Chondrocyte (in vitro differentiated cells): ENCODE measurements at regions not wholly inside any gene's neighbourhood (a gene's known extent, or its start where the extent isn't known, plus 50 kb on each side); places are given as distances from the start of the nearest gene placed in this dataset.

ENCODE experiments used
- DNase-seq: peaks from one replicate; pipeline ENCODE4 v3.0.0; 2021; ENCODE audit warnings: mixed read lengths, low spot score
- H3K27ac Mint-ChIP-seq: one replicate; pipeline ENCODE4 v1.8.0; 2021; ENCODE audit warnings: mild to moderate bottlenecking, moderate library complexity, mixed read lengths; ENCODE audit not compliant: unreplicated experiment
- H3K27me3 Mint-ChIP-seq: 2 replicates; pipeline ENCODE4 v1.8.0; 2021; ENCODE audit warnings: low read depth, mixed read lengths
- H3K36me3 Mint-ChIP-seq: 2 replicates; pipeline ENCODE4 v1.8.0; 2021; ENCODE audit warnings: low read depth, mixed read lengths
- H3K4me1 Mint-ChIP-seq: 2 replicates; pipeline ENCODE4 v1.8.0; 2021; ENCODE audit warnings: low read depth, mild to moderate bottlenecking, mixed read lengths
- H3K4me3 Mint-ChIP-seq: one replicate; pipeline ENCODE4 v1.8.0; 2021; ENCODE audit warnings: mild to moderate bottlenecking, moderate library complexity, mixed read lengths; ENCODE audit not compliant: unreplicated experiment
- H3K9me3 Mint-ChIP-seq: 2 replicates; pipeline ENCODE4 v1.8.0; 2021; ENCODE audit warnings: low read depth, mixed read lengths
- TF ChIP-seq, protein P1 (sequence below): fragments of 200-600 bp; sonication (generic); IDR thresholded peaks from 2 replicates; pipeline ENCODE4 v1.5.0; 2021; ENCODE audit warnings: antibody characterized with exemption, mild to moderate bottlenecking, moderate library complexity

DNA sequence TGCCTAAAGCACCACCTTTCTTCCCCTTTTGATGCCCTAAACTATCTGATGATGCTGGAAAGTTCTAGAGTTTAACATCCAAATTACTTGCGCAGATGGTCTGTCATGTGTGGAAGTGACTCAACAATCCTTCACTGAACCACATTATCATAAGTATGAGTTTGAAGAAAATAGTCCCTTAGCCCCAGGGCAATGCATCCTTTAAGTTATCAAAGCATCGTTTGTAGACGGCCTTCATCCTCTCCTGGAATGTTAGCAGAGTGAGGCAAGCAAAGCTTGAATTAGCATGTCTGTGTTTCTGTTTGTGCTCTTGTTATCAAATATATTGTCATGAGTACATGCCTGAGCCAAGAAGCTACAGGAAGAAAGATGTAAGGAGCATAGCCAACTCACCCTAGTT lies 570.9 kb downstream of the MID1IP1 start:
- Mint-ChIP-seq H3K4me3 (no peak overlapping the region), H3K27me3 (peaks cover 9% of the 10 kb centered on the region), H3K36me3 (no peaks in the 10 kb centered on the region), H3K4me1 (no peaks in the 10 kb centered on the region), H3K27ac (no peak overlapping the region), H3K9me3 (peaks cover 12% of the 10 kb centered on the region)
- TF ChIP-seq, protein P1, sequence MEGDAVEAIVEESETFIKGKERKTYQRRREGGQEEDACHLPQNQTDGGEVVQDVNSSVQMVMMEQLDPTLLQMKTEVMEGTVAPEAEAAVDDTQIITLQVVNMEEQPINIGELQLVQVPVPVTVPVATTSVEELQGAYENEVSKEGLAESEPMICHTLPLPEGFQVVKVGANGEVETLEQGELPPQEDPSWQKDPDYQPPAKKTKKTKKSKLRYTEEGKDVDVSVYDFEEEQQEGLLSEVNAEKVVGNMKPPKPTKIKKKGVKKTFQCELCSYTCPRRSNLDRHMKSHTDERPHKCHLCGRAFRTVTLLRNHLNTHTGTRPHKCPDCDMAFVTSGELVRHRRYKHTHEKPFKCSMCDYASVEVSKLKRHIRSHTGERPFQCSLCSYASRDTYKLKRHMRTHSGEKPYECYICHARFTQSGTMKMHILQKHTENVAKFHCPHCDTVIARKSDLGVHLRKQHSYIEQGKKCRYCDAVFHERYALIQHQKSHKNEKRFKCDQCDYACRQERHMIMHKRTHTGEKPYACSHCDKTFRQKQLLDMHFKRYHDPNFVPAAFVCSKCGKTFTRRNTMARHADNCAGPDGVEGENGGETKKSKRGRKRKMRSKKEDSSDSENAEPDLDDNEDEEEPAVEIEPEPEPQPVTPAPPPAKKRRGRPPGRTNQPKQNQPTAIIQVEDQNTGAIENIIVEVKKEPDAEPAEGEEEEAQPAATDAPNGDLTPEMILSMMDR: no peak
- DNase-seq: no peak

DNA sequence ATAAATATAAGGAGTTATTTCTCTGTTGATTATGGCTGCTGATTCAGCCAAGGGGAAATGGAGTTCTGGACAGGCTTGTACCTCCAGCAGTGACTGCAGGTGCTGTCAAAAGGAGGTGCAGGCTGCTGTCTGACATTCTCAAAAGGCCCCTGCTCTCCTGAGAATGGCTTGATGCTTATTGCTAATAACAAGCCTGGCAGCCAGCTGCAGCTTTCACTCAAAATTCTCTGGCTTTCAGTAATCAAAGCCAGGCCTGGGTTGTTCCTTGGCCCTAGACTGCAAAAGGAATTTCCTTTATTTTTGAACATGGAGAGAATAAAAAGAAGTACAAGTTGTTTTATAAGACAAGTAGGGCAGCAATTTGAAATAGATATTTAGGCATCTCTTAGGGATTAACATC lies 575.9 kb downstream of the MID1IP1 start:
- peaks cover 7% of the 10 kb centered on the region for H3K27me3 Mint-ChIP-seq
- no peaks in the 10 kb centered on the region for H3K4me1 Mint-ChIP-seq
- no peak overlapping the region for H3K4me3 Mint-ChIP-seq
- no peak overlapping the region for H3K27ac Mint-ChIP-seq
- TF ChIP-seq, protein P1: no peak
- DNase-seq: no peak
- H3K9me3 Mint-ChIP-seq: peaks cover 6% of the 10 kb centered on the region
- H3K36me3 Mint-ChIP-seq: no peaks in the 10 kb centered on the region

DNA sequence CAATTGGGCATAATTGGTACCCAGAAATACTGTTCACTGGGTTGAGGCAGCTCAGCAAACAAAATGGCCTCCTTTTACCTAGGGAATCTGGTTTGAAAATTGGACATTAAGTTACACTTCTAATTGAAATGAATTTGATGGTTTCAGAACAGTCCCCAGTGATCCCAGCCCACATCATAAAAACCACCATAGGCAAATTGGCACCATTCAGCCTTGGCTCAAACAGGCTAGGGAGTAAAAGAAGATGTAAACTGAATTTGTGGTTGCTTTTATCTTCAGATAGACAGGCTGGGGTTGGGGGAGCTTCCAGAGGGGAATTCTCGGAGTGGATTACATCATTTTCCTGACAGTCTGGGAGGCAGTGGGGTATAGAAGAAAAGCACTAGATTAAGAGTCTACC lies 576.5 kb downstream of the MID1IP1 start:
- no peak for DNase-seq
- no peaks in the 10 kb centered on the region for H3K4me1 Mint-ChIP-seq
- no peak overlapping the region for H3K4me3 Mint-ChIP-seq
- H3K27ac Mint-ChIP-seq: no peak overlapping the region
- TF ChIP-seq, protein P1: no peak
- H3K9me3 Mint-ChIP-seq: peaks cover 6% of the 10 kb centered on the region
- H3K27me3 Mint-ChIP-seq: peaks cover 7% of the 10 kb centered on the region
- no peaks in the 10 kb centered on the region for H3K36me3 Mint-ChIP-seq

DNA sequence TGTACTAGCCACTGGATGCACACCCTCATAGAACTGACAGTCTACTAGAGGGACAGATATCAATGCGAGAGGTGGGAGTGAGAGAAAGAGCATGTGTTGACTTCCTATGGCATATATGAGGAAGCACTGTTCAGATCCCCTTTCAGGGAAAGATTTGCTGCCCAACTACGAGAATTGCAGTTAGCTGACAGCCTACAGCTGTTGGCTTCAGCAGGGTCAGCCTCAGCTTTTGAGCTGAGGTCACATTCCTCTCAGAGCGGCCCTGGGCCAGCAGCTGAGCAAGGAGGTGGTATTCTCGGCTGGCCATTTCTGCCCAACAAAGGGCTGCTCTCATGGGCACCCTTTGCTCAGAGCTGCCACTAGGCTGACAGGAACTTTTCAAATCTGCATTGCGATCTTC lies 580.2 kb downstream of the MID1IP1 start:
- no peaks in the 10 kb centered on the region for H3K36me3 Mint-ChIP-seq
- H3K4me3 Mint-ChIP-seq: no peak overlapping the region
- TF ChIP-seq, protein P1: no peak
- H3K4me1 Mint-ChIP-seq: no peaks in the 10 kb centered on the region
- H3K9me3 Mint-ChIP-seq: peaks cover 4% of the 10 kb centered on the region
- no peak overlapping the region for H3K27ac Mint-ChIP-seq
- DNase-seq: no peak
- H3K27me3 Mint-ChIP-seq: peaks cover 15% of the 10 kb centered on the region

DNA sequence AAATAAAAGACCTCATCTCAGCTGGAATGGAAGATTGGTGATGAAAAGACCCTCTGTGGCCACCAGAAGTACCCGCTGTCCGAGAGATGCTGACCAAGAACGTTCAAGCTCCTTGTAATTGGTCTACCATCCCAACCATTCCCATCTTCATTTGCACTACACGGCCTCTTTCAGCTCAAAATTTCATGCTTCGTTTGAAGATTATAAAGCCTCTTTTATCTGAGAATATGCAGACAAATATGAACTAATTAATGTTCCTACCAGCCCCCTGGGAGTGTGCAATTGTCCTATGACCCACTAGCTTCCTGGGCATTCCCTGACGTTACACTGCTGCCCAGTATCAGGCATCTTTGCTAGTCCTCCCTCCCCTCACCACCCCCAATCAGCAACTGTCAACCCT lies 583.7 kb downstream of the MID1IP1 start:
- no peak overlapping the region for H3K4me3 Mint-ChIP-seq
- peaks cover 19% of the 10 kb centered on the region for H3K27me3 Mint-ChIP-seq
- TF ChIP-seq, protein P1: no peak
- DNase-seq: no peak
- no peaks in the 10 kb centered on the region for H3K9me3 Mint-ChIP-seq
- H3K4me1 Mint-ChIP-seq: no peaks in the 10 kb centered on the region
- H3K36me3 Mint-ChIP-seq: no peaks in the 10 kb centered on the region
- H3K27ac Mint-ChIP-seq: no peak overlapping the region
